B cell (primary cell): ENCODE measurements at regions not wholly inside any gene's neighbourhood (a gene's known extent, or its start where the extent isn't known, plus 50 kb on each side); places are given as distances from the start of the nearest gene placed in this dataset.
"Not testable (repeated sequence)": the region's sequence is repeated elsewhere in the genome, so short reads cannot be mapped to it uniquely, and the experiment has no call there.

Source experiments
- ATAC-seq: fragments of 200-7000 bp; cut with Tn5 transposase; one replicate; pipeline ENCODE4 v1.10.0; 2021; ENCODE audit warnings: low read depth, mild to moderate bottlenecking, moderate number of reproducible peaks, moderate library complexity
- CTCF ChIA-PET: fragments of 350-600 bp; sonication (Branson Sonifier 250); formaldehyde crosslinking; loops from one replicate; lab custom pipeline; 2021; ENCODE audit warnings: antibody characterized with exemption, inconsistent platforms; lab: Charles Lee
- POLR2A ChIA-PET: fragments of 350-600 bp; sonication (Branson Sonifier 250); formaldehyde crosslinking; loops from one replicate; lab custom pipeline; 2021; ENCODE audit warnings: antibody characterized with exemption; lab: Charles Lee
- DNase-seq: peaks from one replicate; pipeline ENCODE4 v3.0.0; 2013
- H2AFZ ChIP-seq: 2 replicates; pipeline ENCODE4 v1.6.1; 2012; ENCODE audit warnings: mild to moderate bottlenecking, low read depth, low read length; ENCODE audit not compliant: insufficient read depth, poor library complexity, severe bottlenecking
- H3K27ac ChIP-seq, 2 donors: 1 replicate in 1 of 2; 2 replicates in 1 of 2; pipeline ENCODE4 v1.5.1; 2012 to 2013; ENCODE audit warnings: low read length in 2 of 2, mild to moderate bottlenecking in 2 of 2, moderate library complexity in 1 of 2
- H3K27me3 ChIP-seq, 4 experiments: fragments of 200-600 bp in 1 of 4; sonication (generic) in 1 of 4; replicated peaks in 1 of 4; 1 replicate in 2 of 4; 2 replicates in 2 of 4; pipeline versions ENCODE4 v1.6.1 to v1.7.0; 2013 to 2016; ENCODE audit warnings: low read length in 3 of 4, mild to moderate bottlenecking in 2 of 4, mixed read lengths in 1 of 4, moderate library complexity in 1 of 4; ENCODE audit not compliant: insufficient read depth in 4 of 4, control insufficient read depth in 3 of 4; ENCODE audit errors: control extremely low read depth in 1 of 4
- H3K36me3 ChIP-seq, 2 experiments: replicated peaks in 1 of 2; 1 replicate in 1 of 2; 2 replicates in 1 of 2; pipeline versions ENCODE4 v1.6.1 to v1.7.1; 2013; ENCODE audit warnings: low read length in 1 of 2; ENCODE audit not compliant: insufficient read depth in 2 of 2, control insufficient read depth in 1 of 2; ENCODE audit errors: control extremely low read depth in 1 of 2, extremely low read depth in 1 of 2
- H3K4me1 ChIP-seq, 2 donors: fragments of 200-600 bp in 1 of 2; sonication (generic) in 1 of 2; 1 replicate in 1 of 2; 2 replicates in 1 of 2; pipeline versions ENCODE4 v1.5.1 to v1.6.1; 2013 to 2017; ENCODE audit warnings: low read length in 2 of 2; ENCODE audit not compliant: control insufficient read depth in 2 of 2, insufficient read depth in 2 of 2
- H3K4me2 ChIP-seq: replicated peaks from 2 replicates; pipeline ENCODE3; 2012; ENCODE audit warnings: mild to moderate bottlenecking, low read depth, low read length; ENCODE audit not compliant: poor library complexity, severe bottlenecking
- H3K4me3 ChIP-seq, 5 experiments: fragments of 200-600 bp in 1 of 5; sonication (generic) in 1 of 5; 1 replicate in 3 of 5; 2 replicates in 2 of 5; pipeline versions ENCODE4 v1.5.1 to v1.7.0; 2011 to 2016; ENCODE audit warnings: low read length in 4 of 5, mild to moderate bottlenecking in 4 of 5, low read depth in 2 of 5, control low read depth in 1 of 5, moderate library complexity in 1 of 5; ENCODE audit not compliant: insufficient read depth in 1 of 5; ENCODE audit errors: control extremely low read depth in 1 of 5, extremely low read depth in 1 of 5
- H3K79me2 ChIP-seq: fragments of 200-600 bp; sonication (generic); one replicate; pipeline ENCODE4 v1.6.0; 2016; ENCODE audit warnings: low read length; ENCODE audit not compliant: control insufficient read depth, insufficient read depth
- H3K9ac ChIP-seq: fragments of 200-600 bp; sonication (generic); 2 replicates; pipeline ENCODE4 v1.6.1; 2017; ENCODE audit warnings: mild to moderate bottlenecking, low read length, moderate library complexity
- H3K9me3 ChIP-seq, 3 donors: one replicate each; pipeline versions ENCODE4 v1.6.1 to v1.7.1; 2013; ENCODE audit warnings: low read length in 2 of 3; ENCODE audit not compliant: control insufficient read depth in 2 of 3, insufficient read depth in 1 of 3; ENCODE audit errors: control extremely low read depth in 1 of 3
- H4K20me1 ChIP-seq: 2 replicates; pipeline ENCODE4 v1.6.0; 2012; ENCODE audit warnings: mild to moderate bottlenecking, low read length; ENCODE audit not compliant: insufficient read depth, control insufficient read depth, poor library complexity, severe bottlenecking
- H3K27ac Mint-ChIP-seq: one replicate; pipeline ENCODE4 v1.8.0; 2021; ENCODE audit warnings: mixed read lengths
- H3K27me3 Mint-ChIP-seq: one replicate; pipeline ENCODE4 v1.8.0; 2021; ENCODE audit warnings: mixed read lengths
- H3K4me1 Mint-ChIP-seq: one replicate; pipeline ENCODE4 v1.8.0; 2021; ENCODE audit warnings: mixed read lengths
- H3K4me3 Mint-ChIP-seq: one replicate; pipeline ENCODE4 v1.8.0; 2021; ENCODE audit warnings: mixed read lengths
- H3K9me3 Mint-ChIP-seq: one replicate; pipeline ENCODE4 v1.8.0; 2022; ENCODE audit warnings: mixed read lengths; ENCODE audit not compliant: insufficient read depth
- EZH2 ChIP-seq: IDR thresholded peaks from 2 replicates; pipeline ENCODE4 v1.6.1; 2012; ENCODE audit warnings: borderline replicate concordance, low read depth, mild to moderate bottlenecking, moderate library complexity, low read length; ENCODE audit not compliant: insufficient read depth, poor library complexity, severe bottlenecking
- WGBS: methylation state at CpG from one replicate; pipeline ENCODE4 v1.1.5; 2013; ENCODE audit warnings: missing lambda C conversion rate; ENCODE audit not compliant: insufficient coverage; 5-methylcytosine and 5-hydroxymethylcytosine counted together
- intact Hi-C: fragments of 100-400 bp; cut with micrococcal nuclease; formaldehyde crosslinking; loops from one replicate; pipeline ENCODE4 v1.10.0; 2022
- TF ChIP-seq, protein P1 (sequence below): fragments of 200-600 bp; IDR thresholded peaks from one replicate; pipeline ENCODE4 v1.8.0; 2022; ENCODE audit warnings: antibody characterized with exemption, mild to moderate bottlenecking

GRCh38 chr7:97234494-97234893, 117.0 kb downstream of the SDHAF3 start:
- H3K4me1 Mint-ChIP-seq, ATAC-seq, H2AFZ ChIP-seq, H3K79me2 ChIP-seq, POLR2A ChIA-PET, H3K27ac Mint-ChIP-seq, H3K9ac ChIP-seq, H3K4me3 Mint-ChIP-seq, H3K36me3 ChIP-seq, H3K4me3 ChIP-seq, H3K27me3 ChIP-seq, H4K20me1 ChIP-seq, H3K4me2 ChIP-seq, H3K4me1 ChIP-seq, intact Hi-C loops, H3K27ac ChIP-seq, DNase-seq, CTCF ChIA-PET: not testable (repeated sequence)
- Mint-ChIP-seq H3K27me3 (peaks cover 17% of the 10 kb centered on the region), H3K9me3 (peaks cover 13% of the 10 kb centered on the region)
- H3K9me3 ChIP-seq: peaks cover 2 to 21% (median 4%) of the 10 kb centered on the region in 3 donors
- WGBS: 83% methylated on average over 6 of the region's 7 CpGs

- DNase-seq (no peak), ATAC-seq (no peak)
- ChIA-PET CTCF (no interaction called here), POLR2A (no interaction called here)
- H3K27ac ChIP-seq: no peak overlapping the region
- no peak overlapping the region for H3K4me3 ChIP-seq
- H3K4me2 ChIP-seq: no peak overlapping the region
- Mint-ChIP-seq H3K4me1 (no peaks in the 10 kb centered on the region), H3K9me3 (no peaks in the 10 kb centered on the region), H3K27ac (no peak overlapping the region), H3K4me3 (no peak overlapping the region), H3K27me3 (no peaks in the 10 kb centered on the region)
- H3K79me2 ChIP-seq: no peaks in the 10 kb centered on the region
- no peak overlapping the region for H2AFZ ChIP-seq
- WGBS: no CpG with 5 or more reads among the region's 2 CpGs
- no peaks in the 10 kb centered on the region for H3K4me1 ChIP-seq
- TF ChIP-seq, protein P1, sequence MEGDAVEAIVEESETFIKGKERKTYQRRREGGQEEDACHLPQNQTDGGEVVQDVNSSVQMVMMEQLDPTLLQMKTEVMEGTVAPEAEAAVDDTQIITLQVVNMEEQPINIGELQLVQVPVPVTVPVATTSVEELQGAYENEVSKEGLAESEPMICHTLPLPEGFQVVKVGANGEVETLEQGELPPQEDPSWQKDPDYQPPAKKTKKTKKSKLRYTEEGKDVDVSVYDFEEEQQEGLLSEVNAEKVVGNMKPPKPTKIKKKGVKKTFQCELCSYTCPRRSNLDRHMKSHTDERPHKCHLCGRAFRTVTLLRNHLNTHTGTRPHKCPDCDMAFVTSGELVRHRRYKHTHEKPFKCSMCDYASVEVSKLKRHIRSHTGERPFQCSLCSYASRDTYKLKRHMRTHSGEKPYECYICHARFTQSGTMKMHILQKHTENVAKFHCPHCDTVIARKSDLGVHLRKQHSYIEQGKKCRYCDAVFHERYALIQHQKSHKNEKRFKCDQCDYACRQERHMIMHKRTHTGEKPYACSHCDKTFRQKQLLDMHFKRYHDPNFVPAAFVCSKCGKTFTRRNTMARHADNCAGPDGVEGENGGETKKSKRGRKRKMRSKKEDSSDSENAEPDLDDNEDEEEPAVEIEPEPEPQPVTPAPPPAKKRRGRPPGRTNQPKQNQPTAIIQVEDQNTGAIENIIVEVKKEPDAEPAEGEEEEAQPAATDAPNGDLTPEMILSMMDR: no peak
- TF ChIP-seq EZH2: no peak
- no peaks in the 10 kb centered on the region for H3K27me3 ChIP-seq
- peaks cover 3 to 4% (median 4%) of the 10 kb centered on the region in 3 donors for H3K9me3 ChIP-seq
- no peak overlapping the region for H3K9ac ChIP-seq
- intact Hi-C loops: no loop called here
- no peaks in the 10 kb centered on the region for H4K20me1 ChIP-seq
- no peaks in the 10 kb centered on the region for H3K36me3 ChIP-seq
Observed at GRCh38 chr7:97246317-97246716, 128.8 kb downstream of the SDHAF3 start.

GRCh38 chr7:97258187-97258586, 140.7 kb downstream of the SDHAF3 start:
- H2AFZ ChIP-seq, POLR2A ChIA-PET, H3K27ac Mint-ChIP-seq, H3K4me3 ChIP-seq, H3K4me1 Mint-ChIP-seq, H3K4me1 ChIP-seq, H4K20me1 ChIP-seq, H3K27ac ChIP-seq, CTCF ChIA-PET, H3K9me3 ChIP-seq, DNase-seq, H3K4me3 Mint-ChIP-seq, H3K79me2 ChIP-seq, H3K36me3 ChIP-seq, H3K4me2 ChIP-seq, H3K9ac ChIP-seq, H3K27me3 ChIP-seq, ATAC-seq, H3K9me3 Mint-ChIP-seq, intact Hi-C loops, H3K27me3 Mint-ChIP-seq: not testable (repeated sequence)
- WGBS: no CpG with 5 or more reads among the region's 3 CpGs
